ENCODE measurements at regions not wholly inside any gene's neighbourhood (a gene's known extent, or its start where the extent isn't known, plus 50 kb on each side); places are given as distances from the start of the nearest gene placed in this dataset.

GRCh38 chr6:40925341-40925740, 113.7 kb downstream of the UNC5CL start:
- DNase-seq (ENCODE audit: low read depth): no peak
- no peak for TF ChIP-seq CTCF (conservative IDR thresholded peaks at IDR 0.05; ENCODE audit: control insufficient read depth, insufficient read depth, low read depth, low read length)
- H3K4me3 ChIP-seq (ENCODE audit: control insufficient read depth, low read depth, low read length): no peak overlapping the region

DNA sequence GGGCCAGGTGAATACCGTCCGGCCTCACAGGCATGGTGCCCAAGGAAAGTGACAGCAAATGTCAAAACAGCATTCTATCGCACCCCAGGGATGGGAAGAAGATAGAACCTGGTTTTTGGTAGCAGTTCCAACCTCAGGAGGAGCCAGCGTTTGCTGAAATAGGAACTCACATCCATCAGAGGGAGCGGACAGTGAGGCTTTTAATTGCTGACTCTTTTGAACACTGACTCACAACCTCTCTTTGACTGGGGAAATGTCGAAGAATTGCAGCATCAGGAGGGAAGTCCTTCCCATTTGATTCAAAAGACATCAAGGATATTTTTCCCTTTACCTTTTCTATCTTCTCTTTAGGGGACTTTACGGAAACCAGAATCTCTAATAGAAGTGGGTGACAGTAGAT, 114.2 kb downstream of the UNC5CL start:
- TF ChIP-seq CTCF (conservative IDR thresholded peaks at IDR 0.05; ENCODE audit: control insufficient read depth, insufficient read depth, low read depth, low read length): no peak
- DNase-seq (ENCODE audit: low read depth): no peak
- no peak overlapping the region for H3K4me3 ChIP-seq (ENCODE audit: control insufficient read depth, low read depth, low read length)

DNA sequence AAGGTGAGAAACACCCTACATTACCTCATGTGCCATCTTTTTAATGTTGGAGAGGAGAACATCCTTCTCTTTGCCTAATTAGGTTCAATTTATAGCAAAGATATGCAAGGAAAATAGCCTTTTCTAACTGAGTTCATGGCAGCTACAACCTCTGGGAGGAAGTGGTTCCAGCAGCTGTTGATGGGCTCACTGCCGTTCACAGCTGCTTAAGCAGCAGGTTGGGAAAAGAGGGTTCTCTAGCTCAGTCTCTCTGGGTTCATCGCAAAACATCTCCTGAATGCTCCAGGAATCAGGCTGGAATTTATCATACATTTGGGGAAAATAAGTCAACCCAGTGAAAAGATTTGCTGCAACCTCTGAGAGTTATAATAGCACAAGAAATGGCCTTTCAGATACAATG, 115.1 kb downstream of the UNC5CL start:
- no peak for TF ChIP-seq CTCF (conservative IDR thresholded peaks at IDR 0.05; ENCODE audit: control insufficient read depth, insufficient read depth, low read depth, low read length)
- DNase-seq (ENCODE audit: low read depth): no peak

GRCh38 chr6:40923326-40923725, 115.7 kb downstream of the UNC5CL start:
- H3K4me3 ChIP-seq (ENCODE audit: control insufficient read depth, low read depth, low read length): no peak overlapping the region
- TF ChIP-seq CTCF (conservative IDR thresholded peaks at IDR 0.05; ENCODE audit: control insufficient read depth, insufficient read depth, low read depth, low read length): no peak
- no peak for DNase-seq (ENCODE audit: low read depth)

More for the DNA sequence above, 115.1 kb downstream of the UNC5CL start:
- H3K4me3 ChIP-seq (ENCODE audit: control insufficient read depth, low read depth, low read length): no peak overlapping the region

DNA sequence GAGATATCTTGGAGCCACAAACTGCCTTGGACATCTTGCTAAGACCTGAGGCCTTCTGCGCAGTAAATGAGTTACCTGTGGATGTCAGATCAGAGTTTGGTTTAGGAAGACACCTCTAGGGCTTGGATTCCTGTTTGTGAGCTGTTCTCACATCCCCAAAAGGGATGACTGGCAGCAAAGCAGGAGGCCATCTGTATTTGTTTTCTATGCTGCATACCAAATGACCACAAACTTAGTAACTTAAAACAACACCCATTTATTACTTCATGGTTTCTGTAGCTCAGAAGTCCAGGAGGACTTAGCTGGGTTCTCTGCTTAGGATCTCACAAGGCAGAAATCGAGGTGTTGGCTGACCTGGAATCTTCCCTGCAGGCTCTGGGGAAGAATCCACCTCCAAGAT, 116.7 kb downstream of the UNC5CL start:
- DNase-seq (ENCODE audit: low read depth): peak; percentile 57
- no peak overlapping the region for H3K4me3 ChIP-seq (ENCODE audit: control insufficient read depth, low read depth, low read length)
- no peak for TF ChIP-seq CTCF (conservative IDR thresholded peaks at IDR 0.05; ENCODE audit: control insufficient read depth, insufficient read depth, low read depth, low read length)

- no peak for TF ChIP-seq CTCF (conservative IDR thresholded peaks at IDR 0.05; ENCODE audit: control insufficient read depth, insufficient read depth, low read depth, low read length)
Observed at GRCh38 chr6:40918040-40918651, 120.9 kb downstream of the UNC5CL start.

DNA sequence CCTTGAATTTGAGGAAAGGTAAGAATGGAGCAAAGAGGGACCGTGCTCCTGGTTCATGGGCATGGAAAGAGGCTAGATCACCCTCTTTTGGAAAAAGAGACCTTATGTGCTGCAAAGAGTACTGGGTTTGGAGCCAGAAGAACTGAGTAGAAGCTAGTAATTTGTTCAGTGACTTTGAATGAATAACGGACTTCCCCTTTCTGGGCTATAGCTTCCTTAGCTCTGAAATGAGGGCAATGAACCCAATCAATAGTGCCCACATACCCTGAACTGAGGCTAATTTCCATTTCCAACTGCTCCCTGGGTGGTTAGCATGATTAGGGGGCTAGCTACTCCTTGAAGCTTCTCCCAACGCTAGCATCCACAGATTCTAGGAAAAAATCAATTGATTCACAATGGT, 121.4 kb downstream of the UNC5CL start:
- DNase-seq (ENCODE audit: low read depth): no peak
- no peak overlapping the region for H3K4me3 ChIP-seq (ENCODE audit: control insufficient read depth, low read depth, low read length)
- TF ChIP-seq CTCF (conservative IDR thresholded peaks at IDR 0.05; ENCODE audit: control insufficient read depth, insufficient read depth, low read depth, low read length): no peak

More at GRCh38 chr6:40918040-40918651, 120.9 kb downstream of the UNC5CL start:
- no peak for DNase-seq (ENCODE audit: low read depth)
- H3K4me3 ChIP-seq (ENCODE audit: control insufficient read depth, low read depth, low read length): no peak overlapping the region

Measured in fibroblast of mammary gland (primary cell).